Putamen (tissue), 1 donor: ENCODE measurements at regions not wholly inside any gene's neighbourhood (a gene's known extent, or its start where the extent isn't known, plus 50 kb on each side); places are given as distances from the start of the nearest gene placed in this dataset.
"Not testable (repeated sequence)": the region's sequence is repeated elsewhere in the genome, so short reads cannot be mapped to it uniquely, and the experiment has no call there.

Source experiments
- DNase-seq: peaks from one replicate; pipeline ENCODE4 v3.0.0-alpha.2; 2016; ENCODE audit warnings: low spot score

DNA sequence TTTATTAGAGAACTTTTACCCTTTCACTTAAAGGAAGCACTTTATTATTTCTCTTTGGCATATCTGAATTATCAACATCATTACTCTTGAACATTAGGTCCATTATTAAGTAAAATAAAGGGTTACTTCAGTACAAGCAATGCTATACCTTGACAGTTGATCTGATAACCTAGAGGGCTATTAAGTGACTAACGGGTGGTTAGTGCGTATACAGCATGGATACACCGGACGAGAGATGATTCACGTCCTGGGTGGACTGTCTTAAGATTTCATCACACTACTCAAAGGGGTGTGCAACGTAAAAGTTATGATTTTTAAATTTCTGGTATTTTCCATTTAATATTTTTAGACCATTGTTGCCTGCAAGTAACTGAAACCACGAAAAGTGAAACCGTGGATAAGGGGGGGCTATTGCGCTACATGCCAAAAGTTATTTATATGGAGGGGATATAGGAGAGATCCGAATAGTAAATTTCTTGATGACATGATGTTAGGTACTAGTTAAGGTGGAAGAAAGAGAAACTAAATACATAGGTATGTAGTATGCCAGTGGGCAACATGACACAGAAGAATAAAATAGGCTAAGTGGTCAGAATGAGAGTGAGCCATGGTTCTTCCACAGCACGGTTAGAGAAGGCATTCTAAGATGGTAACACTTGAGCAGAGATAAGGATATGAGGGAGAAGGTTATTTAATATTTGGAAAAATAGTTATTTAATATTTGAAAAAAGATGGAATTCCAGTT, 230.8 kb upstream of the ANKRD50 start:
- DNase-seq, result no peak

DNA sequence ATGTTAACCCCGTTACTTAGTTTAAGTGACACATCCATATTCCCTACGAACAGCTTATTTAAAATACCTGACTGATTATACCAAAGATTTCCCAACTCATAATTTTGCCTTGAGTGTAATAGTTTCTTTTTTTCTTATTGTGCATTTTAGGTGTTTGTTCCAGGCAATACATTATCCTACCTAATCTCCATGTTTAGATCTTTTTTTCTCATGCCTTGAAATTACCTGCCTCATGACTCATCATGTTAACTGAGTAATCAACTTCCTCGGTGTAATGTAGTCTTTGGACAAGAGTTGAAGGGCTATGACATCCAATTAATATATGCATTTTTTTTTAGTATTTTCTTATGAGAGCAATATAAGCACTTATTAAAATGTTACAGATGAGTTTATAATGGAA, 228.7 kb upstream of the ANKRD50 start:
- DNase-seq, result no peak

DNA sequence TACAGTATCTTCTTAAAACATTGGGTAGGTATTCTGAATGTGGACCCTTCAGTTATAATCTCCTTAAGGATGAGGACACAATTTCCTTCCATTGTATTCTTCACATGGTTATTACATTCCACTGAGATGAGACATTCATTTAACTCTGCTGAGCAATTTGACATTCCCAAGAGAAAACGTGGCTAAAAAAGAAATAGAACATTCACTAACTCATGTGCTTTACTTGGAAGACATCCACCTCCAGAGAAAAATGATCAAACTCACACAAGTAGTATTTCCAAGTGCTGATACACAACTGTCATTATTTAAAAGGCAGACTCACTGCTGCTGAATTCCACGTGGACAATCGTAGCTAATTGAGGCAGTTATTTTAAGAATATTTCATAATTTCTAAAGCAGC, 227.9 kb upstream of the ANKRD50 start:
- DNase-seq, result no peak

DNA sequence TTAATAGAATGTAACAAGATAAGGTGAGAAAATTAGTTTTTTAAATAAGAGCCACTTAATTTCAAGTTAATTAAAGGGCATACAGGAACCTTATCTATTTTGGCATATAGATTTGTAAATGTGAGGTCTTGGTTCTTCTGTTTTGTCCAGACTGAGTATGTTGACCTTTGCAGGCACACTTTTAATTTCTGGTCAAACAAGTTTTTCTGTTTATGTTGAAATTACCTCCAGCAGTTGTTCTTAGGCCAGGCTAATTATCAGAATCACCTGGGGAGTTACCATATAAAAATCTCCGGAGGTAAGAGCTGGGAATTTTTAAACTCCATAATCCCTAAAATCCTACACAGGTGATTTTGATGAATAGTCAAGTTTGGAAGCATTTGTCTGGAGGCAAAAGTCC, 227.4 kb upstream of the ANKRD50 start:
- no peak for DNase-seq

DNA sequence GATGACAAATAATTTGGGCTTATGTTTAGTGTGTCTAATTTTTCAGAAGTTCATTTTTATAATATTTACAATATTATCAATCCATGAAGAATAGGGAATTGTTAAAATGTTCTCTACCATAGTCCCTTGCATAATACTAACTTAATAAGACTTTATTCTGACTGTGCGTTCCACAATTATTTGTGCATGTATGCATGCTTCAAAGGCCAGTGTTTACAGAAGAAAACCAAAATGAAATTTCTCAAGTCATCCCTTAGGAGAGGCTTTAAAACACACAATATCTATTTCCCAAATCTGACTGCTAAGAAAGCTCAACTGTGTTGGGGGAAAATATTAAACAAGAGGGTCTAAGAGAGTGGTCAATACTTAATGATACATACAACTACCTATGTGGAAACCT, 226.3 kb upstream of the ANKRD50 start:
- no peak for DNase-seq

DNA sequence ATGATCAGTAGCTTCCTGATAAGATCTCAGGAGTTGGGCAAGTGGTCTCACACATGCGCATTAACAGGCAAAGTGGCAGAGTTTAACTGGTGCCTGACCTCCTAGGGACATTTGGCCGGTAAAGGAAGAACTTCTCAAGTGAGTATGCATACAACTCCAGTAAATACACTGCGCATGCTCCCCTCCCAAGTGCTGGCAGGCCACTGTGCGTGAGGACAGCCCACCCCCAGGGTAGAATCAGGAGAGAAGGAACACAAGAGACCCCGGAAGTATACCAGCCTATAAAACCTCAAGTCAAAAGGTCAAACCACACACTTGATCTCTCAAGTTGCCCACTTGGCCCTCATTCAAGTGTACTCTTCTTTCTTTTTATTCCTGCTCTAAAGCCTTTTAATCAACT, 225.5 kb upstream of the ANKRD50 start:
- no peak for DNase-seq

DNA sequence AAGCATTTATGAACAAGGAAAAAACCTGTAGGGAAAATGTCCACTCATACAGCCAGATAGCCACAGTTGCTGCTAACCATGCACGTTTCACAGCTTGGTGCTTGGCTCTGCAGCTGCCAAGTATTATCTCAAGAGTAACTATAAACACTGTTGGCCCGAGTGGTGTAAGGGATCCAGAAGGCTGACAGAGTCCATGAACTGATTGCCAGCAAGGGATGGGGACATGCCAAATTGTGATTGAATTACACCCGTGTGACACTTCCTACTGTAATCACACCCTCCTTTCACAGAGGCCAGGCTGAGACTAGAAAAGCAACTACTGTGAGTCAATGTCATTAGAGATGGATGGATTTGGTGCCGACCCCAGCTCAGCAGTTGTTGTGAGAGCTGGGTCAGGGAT, 223.9 kb upstream of the ANKRD50 start:
- no peak for DNase-seq

DNA sequence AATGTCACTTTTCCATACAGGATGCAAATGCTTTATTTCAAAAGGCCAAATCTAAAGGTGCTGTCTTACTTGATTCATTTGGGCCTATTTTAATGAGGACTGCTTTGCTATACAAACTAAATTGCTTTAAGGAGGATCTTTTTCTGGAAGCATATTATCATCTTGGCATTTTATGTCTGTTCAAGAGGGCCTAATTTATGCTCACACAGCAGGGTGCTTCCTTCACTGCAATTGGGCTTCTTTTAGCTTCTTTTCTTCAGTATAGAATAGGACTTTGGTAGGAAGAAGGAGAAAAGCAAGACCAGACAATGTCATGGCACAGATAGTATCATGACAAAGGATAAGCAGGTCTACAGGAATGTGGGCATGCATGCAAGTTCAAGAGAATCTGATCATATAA, 222.4 kb upstream of the ANKRD50 start:
- DNase-seq, result no peak

DNA sequence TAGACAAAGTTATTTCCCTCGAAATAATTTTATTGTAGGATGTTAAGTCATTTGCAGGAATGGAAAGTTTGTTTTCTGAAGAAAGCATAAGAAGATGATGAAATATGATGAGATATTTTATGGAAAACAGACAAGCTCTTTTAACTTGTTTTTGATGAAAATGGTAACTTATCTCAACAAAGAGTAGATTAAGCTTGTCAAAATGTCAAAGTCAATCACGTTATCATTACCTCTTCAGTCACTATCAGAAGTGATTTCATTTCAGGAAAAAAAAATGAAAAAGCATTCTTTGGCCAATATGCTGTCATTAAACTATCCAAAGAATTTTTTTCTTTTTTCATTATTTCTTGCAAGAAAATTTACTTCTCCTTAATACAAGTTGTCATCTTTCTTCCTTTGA, 221.0 kb upstream of the ANKRD50 start:
- DNase-seq, result no peak

DNA sequence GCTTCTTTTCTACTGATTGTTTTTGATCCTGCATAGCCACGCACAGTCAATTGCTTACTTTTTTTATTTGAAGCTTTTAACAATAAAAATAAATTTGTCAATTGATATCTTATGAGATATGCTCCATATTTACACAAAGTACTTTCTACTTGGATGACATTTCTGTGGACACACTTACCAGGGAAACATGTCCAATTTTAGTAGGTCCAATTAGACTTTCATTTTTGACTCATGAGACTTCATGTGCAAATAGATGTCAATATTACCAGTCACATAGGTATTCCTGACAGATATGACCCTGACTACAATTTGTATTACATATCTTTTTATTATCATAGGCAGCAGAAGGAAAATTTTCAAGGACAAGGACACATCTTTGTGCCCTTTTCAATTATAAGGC, 219.9 kb upstream of the ANKRD50 start:
- DNase-seq, result no peak

DNA sequence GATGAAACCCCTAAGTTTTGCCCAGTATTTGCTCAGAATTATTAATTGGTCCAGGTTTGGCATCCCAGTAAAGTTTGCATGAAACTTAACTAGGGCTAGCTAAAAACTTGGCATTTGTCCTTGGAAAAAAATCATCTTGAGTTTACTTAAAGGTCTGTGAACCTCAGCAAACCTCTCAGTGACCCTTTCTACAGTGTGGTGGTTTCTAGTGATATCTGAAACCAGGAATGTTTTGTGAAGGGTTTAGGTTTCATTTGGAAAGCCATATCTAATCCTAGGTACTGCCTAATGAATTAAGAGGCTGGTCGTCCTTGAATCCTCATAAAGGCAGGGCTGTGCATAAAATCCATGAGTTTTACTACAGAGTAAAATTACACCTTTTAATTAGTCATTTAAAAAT, 218.5 kb upstream of the ANKRD50 start:
- DNase-seq, result no peak

DNA sequence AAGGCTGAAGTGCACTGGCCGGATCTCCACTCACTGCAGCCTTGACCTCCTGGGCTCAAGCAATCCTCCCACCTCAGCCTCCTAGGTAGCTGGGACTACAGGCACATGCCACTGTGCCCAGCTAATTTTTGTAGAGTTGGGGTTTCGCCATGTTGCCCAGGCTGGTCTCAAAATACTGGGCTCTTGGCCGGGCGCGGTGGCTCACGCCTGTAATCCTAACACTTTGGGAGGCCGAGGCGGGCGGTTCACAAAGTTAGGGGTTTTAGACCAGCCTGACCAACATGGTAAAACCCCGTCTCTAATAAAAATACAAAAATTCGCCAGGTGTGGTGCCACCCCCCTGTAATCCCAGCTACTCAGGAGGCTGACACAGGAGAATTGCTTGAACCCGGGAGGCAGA, 210.2 kb upstream of the ANKRD50 start:
- DNase-seq, result not testable (repeated sequence)

DNA sequence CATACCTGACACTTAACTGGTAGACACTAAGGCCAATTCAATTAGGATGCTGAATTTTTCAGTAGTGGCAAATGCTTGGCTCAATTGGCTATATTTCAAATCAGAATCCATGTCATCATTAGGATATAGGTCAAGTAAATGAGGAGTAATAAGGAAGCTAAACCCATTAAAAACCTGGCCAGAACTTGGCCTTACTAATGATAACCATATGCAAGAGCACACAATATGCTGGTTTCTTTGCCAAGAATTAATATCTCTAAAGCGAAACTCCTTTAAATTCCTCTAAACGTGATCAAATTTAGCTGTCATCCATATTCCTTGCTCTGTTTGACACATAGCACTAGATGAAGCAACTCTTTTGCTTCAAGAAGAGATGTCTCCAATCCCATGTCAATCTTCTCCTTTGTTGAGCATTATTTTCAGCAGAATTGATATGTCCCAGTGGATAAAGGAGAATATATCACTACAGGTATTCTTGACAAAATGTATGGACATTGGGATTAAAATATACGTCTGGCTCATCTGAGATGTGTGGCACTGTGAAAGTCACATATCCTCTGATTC, 206.1 kb upstream of the ANKRD50 start:
- DNase-seq, result no peak

DNA sequence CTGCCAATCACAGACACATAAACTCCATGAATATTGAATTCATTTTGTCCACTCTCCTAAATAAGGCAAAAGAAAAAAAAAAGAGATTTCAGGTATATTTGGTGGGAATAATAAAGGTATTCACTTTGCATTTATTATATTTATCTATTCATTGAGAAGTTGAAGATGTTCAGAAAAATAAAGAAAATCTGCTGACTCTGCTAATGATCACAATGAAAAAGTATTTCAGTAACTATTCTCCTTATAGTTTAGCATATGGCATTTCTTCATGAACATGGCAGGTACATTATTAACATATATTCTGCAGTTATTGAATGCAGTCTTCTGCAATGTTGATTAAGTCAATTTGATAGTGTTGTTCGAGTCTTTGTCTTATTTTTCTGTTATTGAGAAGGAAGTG, 202.5 kb upstream of the ANKRD50 start:
- DNase-seq, result no peak

DNA sequence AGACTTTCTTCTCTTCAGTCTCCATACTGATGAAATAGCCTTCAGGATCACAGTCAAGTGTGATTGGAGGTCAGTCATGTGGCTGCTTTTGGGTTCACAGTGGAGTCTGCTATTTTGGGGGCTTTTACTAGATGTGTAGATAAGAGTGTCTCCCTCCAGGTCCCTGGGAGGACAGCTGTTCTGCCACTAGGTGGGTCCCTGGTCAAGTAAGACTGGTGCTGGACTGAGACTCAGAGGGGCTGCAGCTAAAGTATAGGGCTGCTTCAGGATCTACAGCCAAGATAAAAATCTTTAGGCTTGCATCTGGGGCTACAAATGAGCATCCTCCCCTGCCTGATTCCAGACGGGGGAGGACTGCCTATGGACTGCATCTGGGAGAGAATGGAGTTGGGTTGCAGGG, 200.7 kb upstream of the ANKRD50 start:
- DNase-seq, result no peak

DNA sequence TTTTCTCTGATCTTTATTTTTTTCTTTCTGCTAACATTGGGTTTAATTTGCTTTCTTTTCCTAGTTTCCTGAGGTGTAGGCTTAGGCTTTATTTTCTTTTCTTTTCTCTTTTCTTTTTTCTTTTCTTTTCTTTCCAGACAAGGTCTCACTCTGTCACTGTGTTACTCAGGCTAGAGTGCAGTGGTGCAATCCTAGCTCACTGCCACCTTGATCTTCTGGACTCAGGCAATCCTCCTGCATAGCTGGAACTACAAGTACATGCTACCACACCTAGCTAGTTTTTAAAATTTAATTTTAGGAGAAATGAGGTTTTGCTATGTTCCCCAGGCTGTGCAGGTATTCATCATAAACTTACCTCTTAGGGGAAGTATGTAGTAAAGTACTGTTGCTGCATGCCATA, 197.8 kb upstream of the ANKRD50 start:
- no peak for DNase-seq

DNA sequence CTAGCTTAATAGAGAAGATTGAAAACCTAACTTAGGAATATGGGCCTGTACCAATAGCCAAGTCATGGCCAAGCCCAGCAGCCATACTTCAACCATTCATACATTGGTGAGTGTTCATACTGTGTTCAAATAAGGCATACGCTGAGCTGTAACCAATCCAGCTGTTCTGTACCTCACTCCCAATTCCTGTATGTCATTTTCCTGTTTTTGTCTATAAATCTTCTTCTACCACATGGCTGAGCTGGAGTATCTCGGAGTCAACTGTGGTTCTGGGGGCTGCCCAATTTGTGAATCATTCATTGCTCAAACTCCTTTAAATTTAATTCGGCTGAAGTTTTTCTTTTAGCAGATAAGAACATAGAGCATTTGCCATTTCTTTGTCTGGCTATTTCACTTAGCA, 195.3 kb upstream of the ANKRD50 start:
- DNase-seq, result no peak

DNA sequence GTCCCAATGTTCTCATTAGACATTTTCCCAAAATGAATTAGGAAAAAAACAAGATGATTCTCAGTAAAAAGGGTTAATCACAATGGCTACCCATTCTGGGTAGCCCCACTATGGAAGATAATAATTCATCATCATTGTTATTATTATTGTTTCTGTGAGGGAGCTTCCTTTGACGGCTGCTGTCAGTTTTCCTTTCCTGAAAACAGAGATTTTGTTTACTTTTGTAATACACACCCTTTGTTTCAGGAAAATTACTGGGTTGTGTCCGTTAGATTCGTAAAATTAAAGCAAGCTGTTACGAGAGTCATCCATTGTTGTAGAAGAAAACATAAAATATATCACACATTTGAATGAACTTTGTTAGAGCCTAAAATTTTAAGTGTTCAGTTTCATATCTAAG, 192.9 kb upstream of the ANKRD50 start:
- no peak for DNase-seq

DNA sequence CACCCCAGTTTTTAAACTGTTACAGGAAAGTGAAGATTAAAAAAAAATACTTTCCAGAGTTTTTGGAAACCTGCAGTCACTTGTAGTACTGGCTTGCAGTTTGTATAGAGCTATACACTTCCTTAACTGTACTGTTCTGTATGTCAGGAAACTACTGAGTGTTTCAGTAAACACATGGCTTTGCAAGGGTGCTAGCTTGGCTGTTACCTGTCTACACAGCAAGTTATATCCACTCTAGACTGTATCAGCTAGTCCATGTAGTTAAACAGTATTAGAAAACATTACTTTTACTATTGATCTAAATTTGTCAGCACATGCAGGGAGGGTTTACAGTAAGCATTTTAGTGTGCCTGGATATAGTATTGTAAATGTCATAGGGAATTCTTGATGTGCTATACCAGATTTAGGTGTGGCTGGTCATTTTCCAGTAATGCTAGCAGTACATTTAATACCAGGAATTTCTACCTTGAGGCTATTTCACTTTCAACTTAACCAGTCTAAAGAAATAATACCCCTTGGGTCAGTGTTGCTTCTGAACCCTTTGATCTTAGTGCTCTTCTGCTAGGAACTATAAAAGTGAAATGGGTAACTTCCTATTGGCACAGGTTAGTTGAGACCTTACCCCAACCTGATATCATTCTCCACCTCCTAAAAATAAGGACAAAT, 192.3 kb upstream of the ANKRD50 start:
- no peak for DNase-seq

DNA sequence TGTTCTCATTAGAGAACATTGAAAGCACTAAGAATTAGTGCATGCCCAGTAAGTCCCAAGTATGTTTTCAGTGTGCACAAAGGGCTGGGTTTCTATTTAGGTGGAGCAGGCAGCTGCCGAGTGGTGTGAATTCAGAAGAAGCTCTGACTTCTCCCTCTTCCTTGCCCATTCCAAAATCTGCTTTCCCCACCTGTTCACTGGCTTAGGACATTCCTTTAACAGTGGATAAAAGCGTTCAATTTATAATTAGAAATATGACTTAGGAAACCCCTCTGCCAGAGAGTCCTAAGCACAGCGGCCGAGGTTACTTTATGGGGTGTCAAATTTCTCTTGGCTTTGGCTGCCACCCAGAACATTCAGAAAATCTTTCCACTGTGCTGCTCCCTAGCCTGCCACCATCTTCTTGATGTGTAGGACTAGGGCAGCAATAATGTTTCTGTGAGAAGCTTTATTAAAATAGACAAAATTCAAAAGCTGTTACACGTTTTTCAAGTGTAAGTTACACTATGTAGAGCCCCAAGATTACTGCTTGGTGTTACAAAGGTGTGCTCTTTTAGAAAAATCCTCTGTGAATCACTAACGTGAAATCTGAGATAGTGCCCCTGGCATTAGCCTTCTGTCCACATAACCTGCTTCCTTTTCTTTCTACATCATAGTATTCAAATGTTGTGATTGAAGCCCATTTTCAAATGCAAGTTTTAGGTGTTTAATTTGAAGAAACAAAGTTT, 191.6 kb upstream of the ANKRD50 start:
- DNase-seq, result no peak

DNA sequence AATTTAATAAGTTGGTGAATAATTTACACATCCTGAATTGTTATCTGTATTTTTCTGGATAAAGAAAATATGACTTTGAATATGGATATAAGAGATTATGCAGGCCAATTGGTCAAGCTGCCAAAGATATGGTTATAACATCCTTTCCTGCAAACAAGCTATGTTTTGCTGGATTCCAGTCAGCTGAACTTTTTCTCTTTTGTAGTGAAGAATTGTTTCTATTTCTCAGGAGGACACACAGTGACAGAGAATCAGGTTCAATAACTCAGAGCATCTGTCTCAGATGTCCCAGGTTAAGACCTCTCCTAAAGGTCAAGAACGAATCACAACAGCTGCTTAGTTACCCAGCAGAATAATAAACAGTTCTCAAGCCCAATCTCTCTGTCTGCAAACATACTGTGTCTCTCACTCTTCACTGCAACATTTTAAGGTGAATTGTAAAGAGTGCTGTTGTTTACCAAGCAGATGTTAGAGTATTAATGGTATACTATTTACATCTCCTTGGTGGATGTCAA, 189.5 kb upstream of the ANKRD50 start:
- DNase-seq, result no peak

DNA sequence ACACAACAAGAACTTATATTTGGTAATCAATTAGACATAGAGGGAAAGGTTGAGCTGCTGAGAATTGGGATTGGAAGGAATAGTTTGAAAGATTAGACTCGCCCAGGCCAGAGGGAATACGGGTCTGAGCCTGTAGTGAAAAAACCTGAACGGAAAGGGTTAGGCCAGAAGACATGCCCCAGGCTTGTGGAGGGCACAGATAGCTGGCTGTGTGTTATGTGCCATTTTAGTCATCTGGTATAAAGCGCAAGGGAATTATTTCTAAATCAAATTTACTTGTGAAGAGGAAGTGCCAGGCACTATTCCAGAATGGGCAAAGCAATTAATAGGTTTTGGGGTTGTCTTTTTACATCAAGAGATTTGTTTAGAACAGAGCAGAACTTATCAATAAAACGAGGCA, 187.5 kb upstream of the ANKRD50 start:
- no peak for DNase-seq

DNA sequence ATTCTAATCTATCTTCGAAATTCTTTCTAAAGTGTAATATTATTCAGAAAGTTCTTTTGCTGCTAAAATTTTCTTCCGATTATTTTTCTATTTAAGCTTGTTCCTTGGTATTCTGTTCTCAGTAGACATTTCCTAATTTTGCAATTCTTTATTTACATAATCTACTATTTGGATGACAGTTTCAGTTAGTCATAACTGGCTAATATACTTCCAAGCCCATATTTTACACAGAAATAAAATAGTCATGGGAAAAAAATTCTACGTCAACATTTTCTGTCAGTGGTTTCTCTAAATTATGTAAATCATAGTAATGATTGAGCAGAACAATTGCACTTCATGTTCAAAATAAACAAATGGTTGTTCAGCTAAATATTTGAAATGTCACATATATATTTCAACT, 178.0 kb upstream of the ANKRD50 start:
- no peak for DNase-seq
